ENCODE measurements at regions not wholly inside any gene's neighbourhood (a gene's known extent, or its start where the extent isn't known, plus 50 kb on each side); places are given as distances from the start of the nearest gene placed in this dataset.

DNA sequence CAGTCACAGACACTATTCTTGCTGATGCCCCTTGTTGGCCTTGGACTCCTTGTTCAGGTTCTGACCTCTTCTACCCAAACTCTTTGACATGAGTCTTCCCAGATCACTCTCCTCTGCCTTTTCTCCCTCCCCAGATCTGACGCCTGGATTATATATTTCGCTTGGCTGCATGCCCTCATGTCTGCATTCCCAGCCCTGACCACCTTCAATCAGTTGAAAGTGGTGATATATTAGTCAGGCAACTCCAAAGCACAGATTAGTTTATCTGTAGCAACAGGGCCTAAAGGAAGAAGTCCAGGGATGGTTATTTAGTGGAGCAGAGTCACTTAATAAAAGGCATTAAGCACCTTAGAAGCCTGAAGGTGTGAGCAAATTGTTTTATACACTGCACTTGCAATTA, 110.0 kb upstream of the GUCA2B start:
- no peaks in the 10 kb centered on the region for H3K9me3 ChIP-seq (replicated peaks)
- H3K27ac ChIP-seq, result no peak overlapping the region
- DNase-seq, result no peak
- no peak overlapping the region for H3K4me3 ChIP-seq
- 0 out of 2 replicates have a peak, but pooled peaks cover 3% of the 10 kb centered on the region for H3K27me3 ChIP-seq
- H3K36me3 ChIP-seq, result no peaks in the 10 kb centered on the region
- no peaks in the 10 kb centered on the region for H3K4me1 ChIP-seq

- no peak for DNase-seq
- H3K27me3 ChIP-seq, result no peaks in the 10 kb centered on the region
- no peaks in the 10 kb centered on the region for H3K9me3 ChIP-seq (replicated peaks)
- no peak overlapping the region for H3K4me3 ChIP-seq
- H3K36me3 ChIP-seq, result no peaks in the 10 kb centered on the region
- H3K27ac ChIP-seq, result no peak overlapping the region
- H3K4me1 ChIP-seq, result no peaks in the 10 kb centered on the region
Observed at GRCh38 chr1:42041031-42041430, 112.2 kb upstream of the GUCA2B start.

DNA sequence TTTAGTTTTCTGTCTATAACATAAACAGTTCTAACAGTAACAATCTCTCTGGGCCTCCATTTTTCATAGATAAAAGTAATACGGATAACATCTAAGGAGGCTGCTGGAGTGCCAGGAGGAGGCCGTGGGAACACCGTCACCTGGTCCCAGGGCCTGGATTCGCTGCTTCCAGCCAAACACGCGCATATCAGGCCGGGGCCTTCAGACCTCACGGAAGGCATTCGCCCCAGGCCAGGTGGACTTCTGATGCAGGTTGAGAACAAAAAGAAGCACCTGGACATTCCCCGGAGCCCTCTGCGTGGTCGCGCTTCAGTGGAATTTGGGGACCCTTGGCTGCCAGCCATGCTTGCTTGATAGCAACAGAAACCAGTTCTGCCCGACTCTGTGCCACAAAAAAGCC, 113.1 kb upstream of the GUCA2B start:
- H3K4me1 ChIP-seq, result no peaks in the 10 kb centered on the region
- no peak for DNase-seq
- no peaks in the 10 kb centered on the region for H3K9me3 ChIP-seq (replicated peaks)
- no peaks in the 10 kb centered on the region for H3K27me3 ChIP-seq
- no peak overlapping the region for H3K4me3 ChIP-seq
- no peaks in the 10 kb centered on the region for H3K36me3 ChIP-seq
- no peak overlapping the region for H3K27ac ChIP-seq

DNA sequence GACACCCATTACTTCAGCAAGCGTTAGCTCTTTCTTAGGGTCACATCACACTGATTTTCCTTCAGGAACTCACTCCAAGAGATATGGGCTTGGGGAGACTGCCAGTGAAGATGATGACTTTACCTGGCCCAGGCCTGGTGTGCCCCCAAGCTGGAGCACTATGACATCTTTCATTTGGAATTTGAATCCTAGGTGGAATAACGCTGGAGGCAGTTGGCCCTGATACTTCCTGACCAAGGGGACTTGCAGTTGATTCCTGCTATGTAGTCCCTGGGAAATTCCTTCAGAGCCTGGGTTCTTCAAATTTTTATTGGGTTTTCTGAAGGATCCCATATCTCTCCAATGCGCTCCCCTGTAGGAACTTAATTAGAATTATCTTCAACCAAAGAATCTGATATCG, 114.9 kb upstream of the GUCA2B start:
- H3K4me3 ChIP-seq, result no peak overlapping the region
- H3K27ac ChIP-seq, result no peak overlapping the region
- peaks cover 9% of the 10 kb centered on the region; the same call in 1 of the 2 replicates for H3K27me3 ChIP-seq
- no peaks in the 10 kb centered on the region for H3K36me3 ChIP-seq
- H3K4me1 ChIP-seq, result no peaks in the 10 kb centered on the region
- no peak for DNase-seq
- H3K9me3 ChIP-seq (replicated peaks), result no peaks in the 10 kb centered on the region

GRCh38 chr1:42037586-42037985, 115.6 kb upstream of the GUCA2B start:
- Histone ChIP-seq H3K9me3 (replicated peaks) (no peaks in the 10 kb centered on the region), H3K36me3 (no peaks in the 10 kb centered on the region), H3K27ac (no peak overlapping the region), H3K4me3 (no peak overlapping the region), H3K4me1 (no peaks in the 10 kb centered on the region), H3K27me3 (peaks cover 9% of the 10 kb centered on the region; the same call in 1 of the 2 replicates)
- DNase-seq, result no peak

DNA sequence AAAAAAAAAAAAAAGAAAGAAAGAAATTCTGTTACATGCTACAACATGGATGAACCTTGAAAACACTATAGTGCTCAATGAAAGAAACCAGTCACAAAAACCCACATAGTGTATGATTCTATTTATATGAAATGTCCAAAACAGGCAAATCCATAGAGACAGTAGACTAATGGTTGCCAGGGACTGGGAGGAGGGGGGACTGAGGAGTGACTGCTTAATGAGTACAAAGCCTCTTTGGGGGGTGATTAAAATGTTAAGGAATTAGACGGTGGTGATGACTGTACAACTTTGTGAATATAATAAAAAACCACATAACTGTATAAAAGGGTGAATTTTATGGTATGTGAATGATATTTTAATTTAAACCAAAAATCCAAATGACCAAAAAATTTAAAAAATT, 116.0 kb upstream of the GUCA2B start:
- no peak for DNase-seq
- Histone ChIP-seq H3K27me3 (peaks cover 9% of the 10 kb centered on the region; the same call in 1 of the 2 replicates), H3K36me3 (no peaks in the 10 kb centered on the region), H3K4me1 (no peaks in the 10 kb centered on the region), H3K9me3 (replicated peaks) (no peaks in the 10 kb centered on the region), H3K4me3 (no peak overlapping the region), H3K27ac (no peak overlapping the region)

DNA sequence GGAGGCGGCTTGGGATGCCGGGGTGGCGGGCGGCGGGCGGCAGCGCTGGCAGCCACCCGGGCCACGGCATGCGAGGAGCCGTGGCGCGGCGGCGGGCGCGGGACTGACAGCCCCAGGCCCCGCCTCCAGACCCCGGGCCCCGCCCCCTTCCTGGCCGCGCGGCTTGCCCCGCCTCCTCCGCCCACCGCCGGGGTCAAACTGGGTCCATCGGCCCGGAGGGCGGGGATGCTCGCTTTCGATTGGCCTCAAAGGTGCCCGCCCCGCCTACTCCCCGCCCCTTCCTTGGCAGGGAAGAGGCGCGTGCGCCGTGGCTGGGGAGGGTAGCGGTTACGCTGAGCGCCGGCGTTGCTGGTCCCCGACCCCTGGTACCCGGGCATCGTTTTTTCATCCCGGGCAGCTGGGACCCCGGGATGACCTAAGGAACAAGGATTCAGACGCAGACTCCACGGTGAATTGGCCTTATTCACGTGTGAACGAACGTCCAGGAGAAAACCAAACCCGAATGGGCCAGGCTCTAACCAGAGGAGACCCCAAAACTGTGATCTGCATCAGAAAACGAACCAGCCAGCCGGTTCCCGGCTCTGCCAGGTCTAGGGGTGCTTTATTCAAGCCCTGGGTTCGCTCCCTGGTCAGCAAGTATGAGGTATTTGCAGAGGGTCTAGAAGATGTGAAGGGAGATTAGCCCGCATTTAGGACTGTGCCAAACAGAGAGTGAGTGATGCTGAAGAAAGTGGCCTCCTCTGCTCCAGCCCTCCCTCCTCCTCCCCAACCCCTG, 117.2 kb upstream of the GUCA2B start:
- Histone ChIP-seq H3K9me3 (replicated peaks) (no peaks in the 10 kb centered on the region), H3K27me3 (peaks cover 9% of the 10 kb centered on the region; the same call in 1 of the 2 replicates), H3K4me1 (no peaks in the 10 kb centered on the region), H3K4me3 (peak overlapping the region; percentile 67), H3K27ac (no peak overlapping the region), H3K36me3 (no peaks in the 10 kb centered on the region)
- DNase-seq, result peak; percentile 96 to 97

DNA sequence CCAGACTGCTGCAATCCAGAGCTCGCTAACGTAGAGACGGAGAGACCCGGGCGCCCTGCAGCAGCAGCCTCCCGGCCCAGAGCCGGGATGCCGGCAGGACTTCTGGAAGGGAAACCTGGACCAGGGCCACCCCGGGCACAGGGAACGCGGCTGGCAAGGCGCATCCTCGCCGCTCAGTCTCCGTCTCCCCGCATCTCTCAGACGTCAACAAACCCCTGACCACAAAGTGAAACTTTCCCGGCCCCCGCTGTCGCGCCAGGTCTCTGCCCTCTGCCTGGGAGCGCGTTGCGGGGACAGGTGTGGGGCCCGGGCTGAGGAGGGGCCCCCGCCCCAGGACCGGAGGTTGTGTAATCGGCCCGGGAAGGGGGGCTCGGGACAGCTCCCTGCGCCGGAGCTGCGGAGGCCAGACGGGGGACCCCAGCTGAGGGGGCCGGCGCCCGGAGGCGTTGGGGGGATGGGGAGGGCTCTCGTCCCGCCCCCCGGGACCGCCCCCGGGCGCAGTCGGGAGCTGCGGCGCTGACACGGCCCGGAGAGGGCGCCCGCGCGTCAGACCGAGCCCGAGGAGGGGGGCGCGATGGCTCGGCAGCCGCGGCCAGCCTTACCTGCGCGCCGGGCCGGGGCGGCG, 116.6 kb upstream of the HIVEP3 start:
- peaks cover 9% of the 10 kb centered on the region; the same call in 1 of the 2 replicates for H3K27me3 ChIP-seq
- H3K9me3 ChIP-seq (replicated peaks), result no peaks in the 10 kb centered on the region
- DNase-seq, result peak; percentile 50 to 61
- no peaks in the 10 kb centered on the region for H3K36me3 ChIP-seq
- no peak overlapping the region for H3K27ac ChIP-seq
- H3K4me3 ChIP-seq, result peak overlapping the region; percentile 67
- no peaks in the 10 kb centered on the region for H3K4me1 ChIP-seq

DNA sequence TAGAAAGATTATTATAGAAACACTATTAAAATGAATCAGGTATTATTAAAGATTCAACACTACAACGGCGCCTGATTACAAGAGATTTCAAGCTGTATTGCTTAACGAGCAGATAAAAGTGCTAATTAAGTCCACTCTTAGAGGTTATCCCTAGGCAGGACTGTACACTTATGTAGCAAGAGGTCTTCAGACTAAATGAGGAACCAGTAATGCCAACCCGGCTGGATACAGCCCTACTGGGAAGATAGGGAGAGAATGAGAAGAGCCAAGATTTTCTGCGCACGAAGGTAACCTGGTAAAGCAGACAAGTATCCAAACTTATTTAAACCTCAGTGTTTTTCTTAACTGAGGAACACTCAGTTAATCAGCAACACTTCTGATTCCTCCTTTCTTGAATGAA, 115.7 kb upstream of the HIVEP3 start:
- Histone ChIP-seq H3K9me3 (replicated peaks) (no peaks in the 10 kb centered on the region), H3K4me3 (no peak overlapping the region), H3K36me3 (no peaks in the 10 kb centered on the region), H3K4me1 (no peaks in the 10 kb centered on the region), H3K27ac (no peak overlapping the region), H3K27me3 (peaks cover 9% of the 10 kb centered on the region; the same call in 1 of the 2 replicates)
- DNase-seq, result no peak

DNA sequence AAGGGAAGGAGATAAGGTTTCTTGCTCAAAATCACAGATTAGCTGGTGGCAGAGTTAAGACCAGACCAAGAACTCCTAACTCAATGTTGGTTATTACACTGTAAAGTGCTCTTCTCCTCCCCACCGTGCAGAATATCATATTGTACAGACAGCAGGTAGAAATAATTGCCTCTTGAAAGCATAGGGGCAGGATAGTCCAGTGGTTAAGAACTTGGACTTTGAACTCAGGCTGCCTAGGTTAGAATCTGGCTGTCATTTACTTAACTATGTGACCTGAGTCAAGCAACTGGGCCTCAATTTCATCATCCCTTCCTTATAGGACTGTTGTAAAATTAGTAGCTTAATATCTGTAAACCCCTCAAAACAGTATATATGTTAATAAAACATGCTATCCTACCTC, 114.9 kb upstream of the HIVEP3 start:
- H3K4me3 ChIP-seq, result no peak overlapping the region

GRCh38 chr1:42017730-42018129, 99.0 kb upstream of the HIVEP3 start:
- no peaks in the 10 kb centered on the region for H3K27me3 ChIP-seq
- H3K4me1 ChIP-seq, result no peaks in the 10 kb centered on the region
- 0 out of 2 replicates have a peak, but pooled peaks cover 3% of the 10 kb centered on the region for H3K9me3 ChIP-seq (replicated peaks)
- H3K27ac ChIP-seq, result no peak overlapping the region
- no peak overlapping the region for H3K4me3 ChIP-seq
- DNase-seq, result no peak
- no peaks in the 10 kb centered on the region for H3K36me3 ChIP-seq

More for the DNA sequence above, 114.9 kb upstream of the HIVEP3 start:
- H3K27ac ChIP-seq, result no peak overlapping the region
- H3K36me3 ChIP-seq, result no peaks in the 10 kb centered on the region
- H3K4me1 ChIP-seq, result no peaks in the 10 kb centered on the region
- no peak for DNase-seq
- peaks cover 9% of the 10 kb centered on the region; the same call in 1 of the 2 replicates for H3K27me3 ChIP-seq
- H3K9me3 ChIP-seq (replicated peaks), result no peaks in the 10 kb centered on the region

GRCh38 chr1:42017259-42017658, 98.5 kb upstream of the HIVEP3 start:
- H3K36me3 ChIP-seq, result no peaks in the 10 kb centered on the region
- no peaks in the 10 kb centered on the region for H3K27me3 ChIP-seq
- H3K9me3 ChIP-seq (replicated peaks), result 0 out of 2 replicates have a peak, but pooled peaks cover 3% of the 10 kb centered on the region
- DNase-seq, result no peak
- H3K4me3 ChIP-seq, result no peak overlapping the region
- no peak overlapping the region for H3K27ac ChIP-seq
- no peaks in the 10 kb centered on the region for H3K4me1 ChIP-seq

GRCh38 chr1:42014823-42015222, 96.1 kb upstream of the HIVEP3 start:
- Histone ChIP-seq H3K27me3 (no peaks in the 10 kb centered on the region), H3K36me3 (no peaks in the 10 kb centered on the region), H3K4me1 (no peaks in the 10 kb centered on the region), H3K4me3 (no peak overlapping the region), H3K9me3 (replicated peaks) (0 out of 2 replicates have a peak, but pooled peaks cover 3% of the 10 kb centered on the region), H3K27ac (no peak overlapping the region)
- DNase-seq, result no peak

DNA sequence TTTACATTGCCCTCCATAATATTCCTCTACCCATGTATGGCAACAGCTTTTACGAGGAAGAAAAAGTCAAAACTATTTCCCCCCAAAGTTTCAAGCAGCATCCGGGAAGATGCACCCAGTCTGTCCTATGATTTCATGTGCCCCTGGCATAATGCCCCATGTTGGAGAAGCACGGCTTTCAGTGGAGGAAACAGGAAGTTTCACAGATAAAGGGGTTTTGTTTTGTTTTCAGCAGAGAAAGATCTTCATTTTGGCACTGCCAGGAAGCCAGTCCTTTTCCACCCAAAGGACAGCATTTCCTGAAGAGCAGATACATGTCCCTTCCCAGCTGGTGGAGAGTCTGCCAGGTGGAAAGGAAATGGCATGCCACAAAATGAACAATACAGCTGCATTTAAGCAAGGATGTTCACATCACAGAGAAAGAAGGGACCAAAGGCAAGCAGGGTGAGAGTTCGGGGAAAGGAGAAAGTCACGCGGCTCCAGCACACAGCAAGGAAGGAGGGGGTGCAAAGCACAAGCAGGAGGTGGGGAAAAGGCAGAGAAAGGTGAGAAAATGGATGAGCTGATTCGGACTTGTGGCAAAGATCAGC, 95.3 kb upstream of the HIVEP3 start:
- Histone ChIP-seq H3K4me1 (no peaks in the 10 kb centered on the region), H3K4me3 (no peak overlapping the region), H3K9me3 (replicated peaks) (0 out of 2 replicates have a peak, but pooled peaks cover 3% of the 10 kb centered on the region), H3K27me3 (no peaks in the 10 kb centered on the region), H3K36me3 (no peaks in the 10 kb centered on the region), H3K27ac (no peak overlapping the region)
- no peak for DNase-seq

GRCh38 chr1:42012852-42013251, 94.1 kb upstream of the HIVEP3 start:
- Histone ChIP-seq H3K4me3 (no peak overlapping the region), H3K27ac (no peak overlapping the region), H3K36me3 (no peaks in the 10 kb centered on the region), H3K4me1 (no peaks in the 10 kb centered on the region), H3K27me3 (no peaks in the 10 kb centered on the region), H3K9me3 (replicated peaks) (0 out of 2 replicates have a peak, but pooled peaks cover 3% of the 10 kb centered on the region)
- DNase-seq, result no peak

Data from SJCRH30 (cell line).